ENCODE measurements at regions not wholly inside any gene's neighbourhood (a gene's known extent, or its start where the extent isn't known, plus 50 kb on each side); places are given as distances from the start of the nearest gene placed in this dataset.

DNA sequence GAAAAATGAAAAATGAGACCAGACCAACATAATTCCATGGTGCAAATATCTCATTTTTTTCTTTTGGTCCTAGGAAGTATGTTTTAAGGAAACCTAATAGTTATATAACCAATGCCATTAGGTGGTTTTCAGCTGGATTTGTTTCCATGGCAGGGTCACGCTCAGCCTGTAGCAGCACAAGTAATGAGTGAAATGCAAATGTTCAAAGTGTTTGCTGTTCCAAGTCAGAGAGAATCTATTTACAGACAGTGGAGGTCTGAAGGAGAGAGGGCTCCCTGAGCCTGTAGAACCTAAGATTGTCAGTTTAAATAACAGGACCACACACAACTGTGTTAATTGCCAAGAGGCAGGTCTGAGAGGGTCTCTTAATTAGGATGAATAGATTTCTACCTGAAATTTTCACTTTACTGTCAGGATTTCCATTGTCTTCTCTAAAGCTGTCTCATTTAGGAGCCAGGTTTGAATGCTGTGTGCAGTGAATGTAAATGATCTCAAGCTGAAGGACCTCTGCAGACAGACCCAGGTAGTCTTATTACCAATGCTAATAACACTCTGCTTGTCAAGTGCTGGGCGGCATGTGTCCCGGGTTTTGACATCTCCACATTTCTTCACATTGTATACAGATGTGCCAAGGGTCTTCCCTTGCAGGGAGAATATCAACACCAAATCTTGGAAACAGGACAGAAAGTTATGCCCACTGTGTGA lies 317.3 kb upstream of the NECTIN3 start:
- no peak for TF ChIP-seq POLR2AphosphoS5 (IDR thresholded peaks at IDR 0.05; ENCODE audit: borderline replicate concordance, low read depth, low read length)
- TF ChIP-seq EZH2 (IDR thresholded peaks at IDR 0.05) = no peak

Measured in SK-N-MC (cell line).